CD4-positive, alpha-beta T cell (primary cell): ENCODE measurements at regions not wholly inside any gene's neighbourhood (a gene's known extent, or its start where the extent isn't known, plus 50 kb on each side); places are given as distances from the start of the nearest gene placed in this dataset.
"Not testable (repeated sequence)": the region's sequence is repeated elsewhere in the genome, so short reads cannot be mapped to it uniquely, and the experiment has no call there.

ENCODE experiments used
- ATAC-seq: fragments of 200-7000 bp; cut with Tn5 transposase; one replicate; pipeline ENCODE4 v1.10.0; 2022; ENCODE audit warnings: mild to moderate bottlenecking; ENCODE audit not compliant: poor library complexity
- CTCF ChIA-PET: fragments of 350-600 bp; sonication (Branson Sonifier 250); formaldehyde crosslinking; loops from one replicate; lab custom pipeline; 2021; ENCODE audit warnings: antibody characterized with exemption, inconsistent platforms; lab: Charles Lee
- POLR2A ChIA-PET: fragments of 350-600 bp; sonication (Branson Sonifier 250); formaldehyde crosslinking; loops from one replicate; lab custom pipeline; 2021; ENCODE audit warnings: antibody characterized with exemption, inconsistent platforms; lab: Charles Lee
- DNase-seq, 14 experiments: peaks; one replicate each; pipeline ENCODE4 v3.0.0-alpha.2; 2013 to 2020; ENCODE audit warnings: mixed read lengths in 2 of 14
- H3K27ac ChIP-seq, 2 donors: one replicate each; pipeline versions ENCODE4 v1.5.1 to v1.7.0; 2013; ENCODE audit warnings: low read length in 2 of 2, low read depth in 1 of 2, mild to moderate bottlenecking in 1 of 2
- H3K27me3 ChIP-seq, 2 experiments: 1 replicate in 1 of 2; 2 replicates in 1 of 2; pipeline versions ENCODE4 v1.6.1 to v1.7.0; 2013; ENCODE audit warnings: low read length in 2 of 2, control low read depth in 1 of 2, mild to moderate bottlenecking in 1 of 2, moderate library complexity in 1 of 2; ENCODE audit not compliant: insufficient read depth in 2 of 2, control insufficient read depth in 1 of 2
- H3K36me3 ChIP-seq: one replicate; pipeline ENCODE4 v1.6.1; 2013; ENCODE audit warnings: low read length, control low read depth; ENCODE audit not compliant: insufficient read depth
- H3K4me1 ChIP-seq: one replicate; pipeline ENCODE4 v1.6.1; 2013; ENCODE audit warnings: low read length, control low read depth; ENCODE audit not compliant: insufficient read depth
- H3K4me3 ChIP-seq: one replicate; pipeline ENCODE4 v1.5.1; 2013; ENCODE audit warnings: mild to moderate bottlenecking, low read length, moderate library complexity
- H3K9me3 ChIP-seq, 2 experiments: 1 replicate in 1 of 2; 2 replicates in 1 of 2; pipeline versions ENCODE4 v1.6.1 to v1.7.0; 2013; ENCODE audit warnings: low read length in 2 of 2, mild to moderate bottlenecking in 2 of 2, control low read depth in 1 of 2, moderate library complexity in 1 of 2; ENCODE audit not compliant: control insufficient read depth in 1 of 2, insufficient read depth in 1 of 2
- H3K27ac Mint-ChIP-seq: one replicate; pipeline ENCODE4 v1.8.0; 2020; ENCODE audit warnings: mixed read lengths
- H3K27me3 Mint-ChIP-seq: one replicate; pipeline ENCODE4 v1.8.0; 2021; ENCODE audit warnings: mixed read lengths
- H3K36me3 Mint-ChIP-seq: one replicate; pipeline ENCODE4 v1.8.0; 2021; ENCODE audit warnings: low read depth, mixed read lengths
- H3K4me1 Mint-ChIP-seq: one replicate; pipeline ENCODE4 v1.8.0; 2021; ENCODE audit warnings: low read depth, mixed read lengths
- H3K4me3 Mint-ChIP-seq: one replicate; pipeline ENCODE4 v1.8.0; 2020; ENCODE audit warnings: mild to moderate bottlenecking, mixed read lengths
- H3K9me3 Mint-ChIP-seq: one replicate; pipeline ENCODE4 v1.8.0; 2020; ENCODE audit warnings: mixed read lengths
- intact Hi-C, 2 experiments: fragments of 100-400 bp; cut with DNase I in 1 of 2; cut with micrococcal nuclease in 1 of 2; formaldehyde crosslinking; loops; one replicate each; pipeline versions ENCODE4 v1.15.1 to v1.9.0; 2023 to 2025; cut with DNase I, micrococcal nuclease

DNA sequence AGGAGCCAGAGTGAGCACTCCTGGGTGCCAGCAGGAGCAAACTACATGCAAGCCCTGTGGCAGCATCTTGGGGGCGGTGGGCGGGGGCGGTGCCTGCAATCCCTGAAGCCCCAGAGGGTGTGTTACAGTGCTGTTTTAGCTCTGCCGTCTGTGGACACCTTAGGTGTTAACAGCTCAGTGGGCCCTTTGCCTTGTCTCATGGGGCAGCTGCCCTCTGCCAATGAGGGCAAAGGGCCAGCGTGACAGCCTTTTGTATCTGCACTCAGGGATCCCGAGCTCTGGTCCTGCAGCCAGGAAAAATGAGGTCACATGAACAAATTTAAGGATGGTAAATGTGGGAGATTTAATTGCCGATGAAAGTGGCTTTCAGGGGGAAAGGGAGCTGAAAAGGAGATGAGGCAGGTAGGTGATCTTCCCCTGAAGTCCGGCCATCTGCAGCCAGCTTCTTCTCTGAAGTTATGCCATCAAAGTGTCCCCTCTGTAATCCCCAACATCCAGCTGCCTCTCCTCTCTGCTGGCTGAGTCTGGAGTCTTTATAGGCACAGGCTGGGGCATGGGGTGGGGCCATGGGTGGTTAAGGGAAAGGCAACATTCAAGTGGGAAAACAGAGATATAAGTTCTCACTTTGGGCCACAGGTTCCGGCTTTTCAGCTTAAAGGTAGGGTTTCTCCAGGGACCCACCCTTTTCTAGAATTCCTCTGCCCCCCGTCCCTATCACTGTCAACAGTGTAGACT is 267.1 kb upstream of the NBPF12 start:
- H3K4me1 Mint-ChIP-seq, H3K27ac Mint-ChIP-seq, H3K4me3 Mint-ChIP-seq, H3K27me3 Mint-ChIP-seq, H3K4me3 ChIP-seq, intact Hi-C loops, CTCF ChIA-PET, H3K9me3 ChIP-seq, H3K27ac ChIP-seq, H3K27me3 ChIP-seq, ATAC-seq, H3K36me3 Mint-ChIP-seq, H3K36me3 ChIP-seq, H3K9me3 Mint-ChIP-seq, POLR2A ChIA-PET, DNase-seq, H3K4me1 ChIP-seq: not testable (repeated sequence)

DNA sequence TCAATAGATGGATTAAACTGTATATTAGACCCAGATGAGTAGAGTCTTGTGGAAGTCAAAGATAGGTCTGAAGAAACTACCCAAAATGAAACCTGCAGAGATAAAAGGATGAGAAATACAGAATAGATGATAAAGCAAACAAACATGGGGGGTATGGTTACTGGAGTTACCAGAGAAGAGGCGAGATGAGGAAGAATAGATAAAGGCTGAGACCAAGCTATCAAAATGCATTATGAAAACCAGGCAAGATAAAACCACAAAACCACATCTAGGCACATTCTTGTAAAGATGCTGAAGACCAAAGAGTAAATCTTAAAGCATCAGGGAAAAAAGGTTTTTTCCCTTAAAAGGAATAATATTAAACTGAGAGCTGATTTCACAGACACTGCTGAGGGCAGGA is 271.8 kb upstream of the NBPF12 start:
- H3K4me1 Mint-ChIP-seq, CTCF ChIA-PET, H3K4me3 ChIP-seq, POLR2A ChIA-PET, DNase-seq, intact Hi-C loops, H3K4me1 ChIP-seq, H3K27me3 ChIP-seq, H3K9me3 Mint-ChIP-seq, H3K4me3 Mint-ChIP-seq, H3K27me3 Mint-ChIP-seq, ATAC-seq, H3K36me3 ChIP-seq, H3K36me3 Mint-ChIP-seq, H3K27ac Mint-ChIP-seq, H3K27ac ChIP-seq, H3K9me3 ChIP-seq: not testable (repeated sequence)

DNA sequence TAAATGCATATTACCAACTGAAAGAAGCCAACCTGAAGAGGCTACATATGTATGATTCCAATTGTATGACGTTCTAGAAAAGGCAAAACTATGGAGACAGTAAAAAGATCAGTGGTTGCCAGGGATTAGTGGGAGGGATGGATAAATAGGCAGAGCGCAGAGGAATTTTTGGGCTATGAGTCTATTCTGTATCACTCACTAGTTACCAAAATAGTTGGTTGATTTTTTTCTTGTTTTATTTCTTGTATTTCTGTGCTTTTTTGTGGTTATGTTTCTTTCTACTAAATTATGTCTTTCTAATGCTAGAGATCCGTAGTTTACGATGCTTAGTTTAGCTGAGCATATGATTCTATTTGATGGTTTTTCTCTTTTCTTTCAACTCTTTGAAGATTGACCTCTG is 277.9 kb upstream of the NBPF12 start:
- H3K4me3 ChIP-seq, H3K27ac ChIP-seq, H3K4me1 ChIP-seq, H3K27ac Mint-ChIP-seq, H3K9me3 ChIP-seq, H3K36me3 ChIP-seq, H3K9me3 Mint-ChIP-seq, intact Hi-C loops, H3K27me3 ChIP-seq, DNase-seq, POLR2A ChIA-PET, ATAC-seq, H3K4me1 Mint-ChIP-seq, H3K27me3 Mint-ChIP-seq, H3K36me3 Mint-ChIP-seq, CTCF ChIA-PET, H3K4me3 Mint-ChIP-seq: not testable (repeated sequence)

DNA sequence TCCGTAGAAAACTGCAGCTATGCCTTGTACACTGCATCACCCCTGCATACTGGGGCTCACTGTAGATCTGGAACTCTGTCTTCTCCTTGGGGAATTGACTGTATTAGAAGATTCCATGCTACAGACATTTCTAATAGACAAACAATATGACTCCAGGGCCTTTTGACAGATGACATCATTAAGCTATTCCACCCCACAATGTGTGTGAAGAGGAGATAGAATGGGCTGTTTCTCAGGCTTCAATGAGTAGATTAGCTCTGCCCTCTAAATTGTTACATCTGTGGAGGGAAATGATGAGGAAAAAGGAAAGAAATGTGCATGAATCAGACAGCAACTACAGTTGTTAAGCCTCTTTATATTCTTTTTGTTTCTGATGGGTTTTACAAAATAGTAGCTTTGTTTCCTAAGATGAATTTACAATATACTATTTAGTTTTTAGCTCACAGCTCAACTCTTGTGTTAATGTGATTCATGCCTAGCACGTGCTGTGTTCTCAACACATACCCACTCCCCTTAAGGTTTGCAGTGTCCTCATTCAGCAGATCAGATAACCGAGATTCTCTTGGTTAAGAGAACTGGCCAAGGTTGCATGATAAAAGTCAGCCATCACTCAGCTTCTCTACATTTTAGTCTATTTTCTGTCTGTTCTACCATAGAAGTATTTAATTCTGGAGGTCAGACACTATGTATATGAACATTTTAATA is 281.6 kb upstream of the NBPF12 start:
- H3K27ac Mint-ChIP-seq, H3K36me3 Mint-ChIP-seq, H3K4me3 Mint-ChIP-seq, H3K27me3 Mint-ChIP-seq, H3K4me3 ChIP-seq, H3K27ac ChIP-seq, H3K27me3 ChIP-seq, CTCF ChIA-PET, H3K9me3 Mint-ChIP-seq, POLR2A ChIA-PET, H3K4me1 ChIP-seq, intact Hi-C loops, ATAC-seq, DNase-seq, H3K36me3 ChIP-seq, H3K4me1 Mint-ChIP-seq, H3K9me3 ChIP-seq: not testable (repeated sequence)

DNA sequence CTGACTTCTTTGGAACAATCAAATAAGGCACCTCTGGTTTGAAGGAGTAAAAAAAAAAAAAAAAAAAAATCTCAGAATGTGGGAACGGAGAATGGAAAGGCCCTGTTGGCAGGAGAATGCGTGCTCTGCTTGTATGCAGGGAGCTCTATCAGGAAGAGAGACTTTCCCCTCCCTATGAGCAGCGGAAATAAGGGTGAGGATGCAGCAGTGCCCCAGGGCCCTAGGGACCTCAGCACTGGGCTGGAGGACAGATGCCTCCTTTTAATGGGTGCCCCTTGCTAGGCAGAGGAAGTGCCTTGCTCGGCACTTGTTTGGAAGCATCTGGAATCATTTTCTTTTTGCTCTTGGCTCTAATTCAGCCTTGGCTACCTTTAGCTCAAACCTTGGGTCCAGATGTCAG is 283.4 kb upstream of the NBPF12 start:
- H3K36me3 Mint-ChIP-seq, H3K4me1 Mint-ChIP-seq, H3K4me3 ChIP-seq, H3K27ac ChIP-seq, H3K36me3 ChIP-seq, H3K27me3 ChIP-seq, H3K27me3 Mint-ChIP-seq, H3K27ac Mint-ChIP-seq, DNase-seq, H3K9me3 ChIP-seq, intact Hi-C loops, H3K9me3 Mint-ChIP-seq, POLR2A ChIA-PET, CTCF ChIA-PET, H3K4me3 Mint-ChIP-seq, ATAC-seq, H3K4me1 ChIP-seq: not testable (repeated sequence)

DNA sequence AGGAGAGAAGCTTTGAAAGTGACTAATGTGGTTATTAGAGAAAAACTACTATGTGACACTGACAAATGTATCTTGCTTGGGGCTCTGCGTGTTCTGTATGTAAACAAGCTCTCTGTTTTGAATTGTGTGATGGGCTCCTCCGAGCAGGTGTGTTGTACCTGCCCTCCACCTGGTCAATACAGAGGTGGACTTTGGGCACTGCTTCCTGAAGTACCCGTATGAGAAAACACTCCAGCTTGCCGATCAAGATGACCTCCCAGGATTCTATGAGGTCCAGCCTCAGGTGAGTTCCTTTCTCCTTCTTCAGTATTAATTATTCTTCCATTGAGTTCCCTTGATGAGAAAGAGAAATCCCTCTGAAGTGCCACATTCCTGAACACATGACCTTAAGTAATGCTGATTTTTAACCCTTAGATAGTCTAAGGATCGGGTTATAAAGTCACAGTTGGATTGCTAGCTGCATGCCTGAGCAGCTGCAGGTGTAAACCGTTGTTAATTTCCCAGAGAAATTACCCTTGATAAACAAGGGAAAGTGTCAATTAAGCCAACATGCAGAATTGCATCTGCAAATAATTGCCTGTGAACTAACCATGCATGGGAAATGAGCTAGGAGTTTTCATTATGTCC is 292.0 kb upstream of the NBPF12 start:
- H3K4me3 ChIP-seq, result not testable (repeated sequence)

DNA sequence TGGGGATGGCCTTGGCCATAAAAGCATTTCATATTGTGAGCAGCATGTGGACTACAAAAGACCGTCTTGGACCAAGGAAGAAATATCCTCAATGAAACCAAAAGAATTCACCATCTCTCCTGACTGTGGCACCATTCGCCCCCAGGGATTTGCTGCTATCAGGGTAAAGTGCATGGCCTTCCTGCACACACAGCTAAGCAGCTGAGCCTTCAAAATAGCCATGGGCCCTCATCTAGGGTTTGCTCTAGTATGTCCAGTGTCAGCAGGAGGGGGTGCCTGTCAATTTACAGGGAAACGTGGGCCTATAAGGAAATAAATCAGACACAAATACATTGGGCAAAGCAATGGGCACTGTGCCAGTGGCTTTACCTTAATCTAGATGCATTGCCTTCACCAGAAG is 296.6 kb upstream of the NBPF12 start:
- POLR2A ChIA-PET, result not testable (repeated sequence)

More for the DNA sequence above, 292.0 kb upstream of the NBPF12 start:
- CTCF ChIA-PET, H3K4me1 ChIP-seq, ATAC-seq, H3K4me1 Mint-ChIP-seq, POLR2A ChIA-PET, H3K36me3 Mint-ChIP-seq, H3K4me3 Mint-ChIP-seq, intact Hi-C loops, H3K9me3 Mint-ChIP-seq, H3K27ac Mint-ChIP-seq, H3K27me3 Mint-ChIP-seq, H3K27me3 ChIP-seq, H3K9me3 ChIP-seq, H3K36me3 ChIP-seq, H3K27ac ChIP-seq, DNase-seq: not testable (repeated sequence)

More for the DNA sequence above, 296.6 kb upstream of the NBPF12 start:
- CTCF ChIA-PET, H3K36me3 Mint-ChIP-seq, H3K27ac ChIP-seq, DNase-seq, H3K4me3 ChIP-seq, H3K27ac Mint-ChIP-seq, intact Hi-C loops, H3K9me3 Mint-ChIP-seq, H3K4me1 Mint-ChIP-seq, H3K4me3 Mint-ChIP-seq, H3K9me3 ChIP-seq, H3K27me3 ChIP-seq, H3K27me3 Mint-ChIP-seq, H3K4me1 ChIP-seq, H3K36me3 ChIP-seq, ATAC-seq: not testable (repeated sequence)
